OCI-LY3 (cell line): ENCODE measurements at regions not wholly inside any gene's neighbourhood (a gene's known extent, or its start where the extent isn't known, plus 50 kb on each side); places are given as distances from the start of the nearest gene placed in this dataset.

Experiments
- EZH2phosphoT487 ChIP-seq: fragments of 200-600 bp; shearing (Covaris generic); IDR thresholded peaks from 2 replicates; pipeline ENCODE4 v1.6.1; 2018; ENCODE audit warnings: antibody characterized with exemption, mixed run types, low read depth
- TF ChIP-seq, protein P1 (sequence below): fragments of 200-600, 300-600 bp; sonication (generic); IDR thresholded peaks from 2 replicates; pipeline ENCODE4 v1.5.1; 2014; ENCODE audit warnings: antibody characterized with exemption, low read length, low read depth

DNA sequence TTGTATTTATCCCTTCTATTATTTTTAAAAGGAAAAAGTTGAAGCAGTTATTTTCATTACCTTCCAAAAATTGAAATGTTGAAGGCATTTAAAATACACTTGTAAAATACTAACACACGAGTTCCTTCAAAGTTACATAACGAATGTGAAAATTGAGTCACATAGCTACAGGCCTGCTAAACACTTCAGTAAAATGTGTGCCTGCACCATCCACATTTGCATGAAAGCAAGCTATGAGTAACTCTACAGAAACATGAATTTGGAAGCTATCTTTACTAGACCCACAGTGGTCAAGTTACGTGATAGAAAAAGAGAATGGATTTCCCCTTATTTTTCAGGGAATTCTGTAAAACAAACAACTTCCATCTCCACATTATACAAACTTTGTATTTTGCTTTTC, 1148.8 kb upstream of the PCDH7 start:
- TF ChIP-seq, protein P1, sequence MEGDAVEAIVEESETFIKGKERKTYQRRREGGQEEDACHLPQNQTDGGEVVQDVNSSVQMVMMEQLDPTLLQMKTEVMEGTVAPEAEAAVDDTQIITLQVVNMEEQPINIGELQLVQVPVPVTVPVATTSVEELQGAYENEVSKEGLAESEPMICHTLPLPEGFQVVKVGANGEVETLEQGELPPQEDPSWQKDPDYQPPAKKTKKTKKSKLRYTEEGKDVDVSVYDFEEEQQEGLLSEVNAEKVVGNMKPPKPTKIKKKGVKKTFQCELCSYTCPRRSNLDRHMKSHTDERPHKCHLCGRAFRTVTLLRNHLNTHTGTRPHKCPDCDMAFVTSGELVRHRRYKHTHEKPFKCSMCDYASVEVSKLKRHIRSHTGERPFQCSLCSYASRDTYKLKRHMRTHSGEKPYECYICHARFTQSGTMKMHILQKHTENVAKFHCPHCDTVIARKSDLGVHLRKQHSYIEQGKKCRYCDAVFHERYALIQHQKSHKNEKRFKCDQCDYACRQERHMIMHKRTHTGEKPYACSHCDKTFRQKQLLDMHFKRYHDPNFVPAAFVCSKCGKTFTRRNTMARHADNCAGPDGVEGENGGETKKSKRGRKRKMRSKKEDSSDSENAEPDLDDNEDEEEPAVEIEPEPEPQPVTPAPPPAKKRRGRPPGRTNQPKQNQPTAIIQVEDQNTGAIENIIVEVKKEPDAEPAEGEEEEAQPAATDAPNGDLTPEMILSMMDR, result no peak
- no peak for TF ChIP-seq EZH2phosphoT487
